ENCODE measurements at regions not wholly inside any gene's neighbourhood (a gene's known extent, or its start where the extent isn't known, plus 50 kb on each side); places are given as distances from the start of the nearest gene placed in this dataset.
A peak's percentile ranks its signal among the peaks of the same experiment; 100 is the strongest.

DNA sequence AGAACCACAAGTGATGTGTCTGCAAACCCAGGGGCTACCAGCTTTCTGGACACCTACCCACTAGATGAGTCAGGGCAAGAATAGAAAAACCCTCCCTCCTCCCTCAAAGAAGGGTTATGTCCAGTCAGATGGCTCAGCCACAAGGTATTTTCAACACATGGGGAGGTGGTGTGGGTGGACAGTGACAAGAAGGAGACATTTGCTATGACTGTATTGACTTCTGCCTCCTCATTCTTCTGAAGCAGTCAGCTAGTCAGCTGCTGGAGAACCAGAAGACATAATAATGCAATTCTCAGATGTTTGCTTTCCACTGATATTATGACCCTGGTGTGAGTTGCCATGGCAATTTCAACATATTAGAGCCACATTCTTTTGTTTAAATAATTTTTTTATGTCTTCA lies 66.7 kb upstream of the GOLGA8B start (continued):
- peak; percentile 36; the same call in 1 of the 2 replicates for TF ChIP-seq DMBX1 (CRISPR knock-in tag; IDR thresholded peaks at IDR 0.05; ENCODE audit: borderline replicate concordance)
- TF ChIP-seq ZNF584 (CRISPR knock-in tag; IDR thresholded peaks at IDR 0.05; ENCODE audit: low read depth): no peak
- TF ChIP-seq SMARCA4 (IDR thresholded peaks at IDR 0.05): 0 out of 2 replicates have a peak, but pooled peaks have one; percentile 10
- TF ChIP-seq RBFOX2 (IDR thresholded peaks at IDR 0.05; ENCODE audit: low read depth, low read length): no peak
- no peak for TF ChIP-seq ZNF79 (CRISPR knock-in tag; IDR thresholded peaks at IDR 0.05; ENCODE audit: low read depth)
- peak in 1 of 2 experiments; percentile 6; a peak in 1 of 4 replicates for TF ChIP-seq TBL1XR1 (IDR thresholded peaks at IDR 0.05; ENCODE audit: low read length in 2 of 2)
- TF ChIP-seq, protein P1, sequence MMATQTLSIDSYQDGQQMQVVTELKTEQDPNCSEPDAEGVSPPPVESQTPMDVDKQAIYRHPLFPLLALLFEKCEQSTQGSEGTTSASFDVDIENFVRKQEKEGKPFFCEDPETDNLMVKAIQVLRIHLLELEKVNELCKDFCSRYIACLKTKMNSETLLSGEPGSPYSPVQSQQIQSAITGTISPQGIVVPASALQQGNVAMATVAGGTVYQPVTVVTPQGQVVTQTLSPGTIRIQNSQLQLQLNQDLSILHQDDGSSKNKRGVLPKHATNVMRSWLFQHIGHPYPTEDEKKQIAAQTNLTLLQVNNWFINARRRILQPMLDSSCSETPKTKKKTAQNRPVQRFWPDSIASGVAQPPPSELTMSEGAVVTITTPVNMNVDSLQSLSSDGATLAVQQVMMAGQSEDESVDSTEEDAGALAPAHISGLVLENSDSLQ (IDR thresholded peaks at IDR 0.05): peak; percentile 32; the same call in 1 of the 2 replicates
- peak; percentile 18; the same call in 1 of the 2 replicates for TF ChIP-seq ARID1B (IDR thresholded peaks at IDR 0.05)
- TF ChIP-seq, protein P2, sequence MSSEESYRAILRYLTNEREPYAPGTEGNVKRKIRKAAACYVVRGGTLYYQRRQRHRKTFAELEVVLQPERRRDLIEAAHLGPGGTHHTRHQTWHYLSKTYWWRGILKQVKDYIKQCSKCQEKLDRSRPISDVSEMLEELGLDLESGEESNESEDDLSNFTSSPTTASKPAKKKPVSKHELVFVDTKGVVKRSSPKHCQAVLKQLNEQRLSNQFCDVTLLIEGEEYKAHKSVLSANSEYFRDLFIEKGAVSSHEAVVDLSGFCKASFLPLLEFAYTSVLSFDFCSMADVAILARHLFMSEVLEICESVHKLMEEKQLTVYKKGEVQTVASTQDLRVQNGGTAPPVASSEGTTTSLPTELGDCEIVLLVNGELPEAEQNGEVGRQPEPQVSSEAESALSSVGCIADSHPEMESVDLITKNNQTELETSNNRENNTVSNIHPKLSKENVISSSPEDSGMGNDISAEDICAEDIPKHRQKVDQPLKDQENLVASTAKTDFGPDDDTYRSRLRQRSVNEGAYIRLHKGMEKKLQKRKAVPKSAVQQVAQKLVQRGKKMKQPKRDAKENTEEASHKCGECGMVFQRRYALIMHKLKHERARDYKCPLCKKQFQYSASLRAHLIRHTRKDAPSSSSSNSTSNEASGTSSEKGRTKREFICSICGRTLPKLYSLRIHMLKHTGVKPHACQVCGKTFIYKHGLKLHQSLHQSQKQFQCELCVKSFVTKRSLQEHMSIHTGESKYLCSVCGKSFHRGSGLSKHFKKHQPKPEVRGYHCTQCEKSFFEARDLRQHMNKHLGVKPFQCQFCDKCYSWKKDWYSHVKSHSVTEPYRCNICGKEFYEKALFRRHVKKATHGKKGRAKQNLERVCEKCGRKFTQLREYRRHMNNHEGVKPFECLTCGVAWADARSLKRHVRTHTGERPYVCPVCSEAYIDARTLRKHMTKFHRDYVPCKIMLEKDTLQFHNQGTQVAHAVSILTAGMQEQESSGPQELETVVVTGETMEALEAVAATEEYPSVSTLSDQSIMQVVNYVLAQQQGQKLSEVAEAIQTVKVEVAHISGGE (CRISPR knock-in tag; IDR thresholded peaks at IDR 0.05): no peak
- no peak for TF ChIP-seq ELF1 (tag; IDR thresholded peaks at IDR 0.05)
- TF ChIP-seq DPF2 (IDR thresholded peaks at IDR 0.05): 0 out of 2 replicates have a peak, but pooled peaks have one; percentile 27
- no peak for TF ChIP-seq ZNF75A (CRISPR knock-in tag; IDR thresholded peaks at IDR 0.05)
- no peak for TF ChIP-seq SMAD3 (CRISPR knock-in tag; conservative IDR thresholded peaks at IDR 0.05)
- peak; percentile 15 for TF ChIP-seq CBFA2T3 (IDR thresholded peaks at IDR 0.05)
- peak; percentile 13; the same call in 1 of the 2 replicates for TF ChIP-seq JUND (IDR thresholded peaks at IDR 0.05; ENCODE audit: borderline replicate concordance, low read depth, low read length)
- no peak; the same call in 2 of the 3 replicates for TF ChIP-seq JUND (tag; IDR thresholded peaks at IDR 0.05; ENCODE audit: borderline replicate concordance, low read depth, low read length)
- TF ChIP-seq ZNF224 (CRISPR knock-in tag; IDR thresholded peaks at IDR 0.05): no peak
- TF ChIP-seq, protein P3, sequence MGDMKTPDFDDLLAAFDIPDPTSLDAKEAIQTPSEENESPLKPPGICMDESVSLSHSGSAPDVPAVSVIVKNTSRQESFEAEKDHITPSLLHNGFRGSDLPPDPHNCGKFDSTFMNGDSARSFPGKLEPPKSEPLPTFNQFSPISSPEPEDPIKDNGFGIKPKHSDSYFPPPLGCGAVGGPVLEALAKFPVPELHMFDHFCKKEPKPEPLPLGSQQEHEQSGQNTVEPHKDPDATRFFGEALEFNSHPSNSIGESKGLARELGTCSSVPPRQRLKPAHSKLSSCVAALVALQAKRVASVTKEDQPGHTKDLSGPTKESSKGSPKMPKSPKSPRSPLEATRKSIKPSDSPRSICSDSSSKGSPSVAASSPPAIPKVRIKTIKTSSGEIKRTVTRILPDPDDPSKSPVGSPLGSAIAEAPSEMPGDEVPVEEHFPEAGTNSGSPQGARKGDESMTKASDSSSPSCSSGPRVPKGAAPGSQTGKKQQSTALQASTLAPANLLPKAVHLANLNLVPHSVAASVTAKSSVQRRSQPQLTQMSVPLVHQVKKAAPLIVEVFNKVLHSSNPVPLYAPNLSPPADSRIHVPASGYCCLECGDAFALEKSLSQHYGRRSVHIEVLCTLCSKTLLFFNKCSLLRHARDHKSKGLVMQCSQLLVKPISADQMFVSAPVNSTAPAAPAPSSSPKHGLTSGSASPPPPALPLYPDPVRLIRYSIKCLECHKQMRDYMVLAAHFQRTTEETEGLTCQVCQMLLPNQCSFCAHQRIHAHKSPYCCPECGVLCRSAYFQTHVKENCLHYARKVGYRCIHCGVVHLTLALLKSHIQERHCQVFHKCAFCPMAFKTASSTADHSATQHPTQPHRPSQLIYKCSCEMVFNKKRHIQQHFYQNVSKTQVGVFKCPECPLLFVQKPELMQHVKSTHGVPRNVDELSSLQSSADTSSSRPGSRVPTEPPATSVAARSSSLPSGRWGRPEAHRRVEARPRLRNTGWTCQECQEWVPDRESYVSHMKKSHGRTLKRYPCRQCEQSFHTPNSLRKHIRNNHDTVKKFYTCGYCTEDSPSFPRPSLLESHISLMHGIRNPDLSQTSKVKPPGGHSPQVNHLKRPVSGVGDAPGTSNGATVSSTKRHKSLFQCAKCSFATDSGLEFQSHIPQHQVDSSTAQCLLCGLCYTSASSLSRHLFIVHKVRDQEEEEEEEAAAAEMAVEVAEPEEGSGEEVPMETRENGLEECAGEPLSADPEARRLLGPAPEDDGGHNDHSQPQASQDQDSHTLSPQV (IDR thresholded peaks at IDR 0.05): peak; percentile 43; the same call in 1 of the 2 replicates
